Uterus (tissue), 2 donors: ENCODE measurements at regions not wholly inside any gene's neighbourhood (a gene's known extent, or its start where the extent isn't known, plus 50 kb on each side); places are given as distances from the start of the nearest gene placed in this dataset.

Source experiments
- CTCF ChIP-seq, 4 experiments: fragments of 200-600 bp in 2 of 4; fragments of 450-650 bp in 2 of 4; sonication (generic) in 2 of 4; IDR thresholded peaks; one replicate each; pipeline ENCODE4 v1.5.1; 2016 to 2019; ENCODE audit warnings: antibody characterized with exemption in 4 of 4, mild to moderate bottlenecking in 2 of 4, moderate library complexity in 1 of 4
- POLR2A ChIP-seq, 2 donors: fragments of 450-650 bp; IDR thresholded peaks; one replicate each; pipeline ENCODE4 v1.6.1; 2016; ENCODE audit warnings: antibody characterized with exemption in 2 of 2, mild to moderate bottlenecking in 1 of 2, moderate library complexity in 1 of 2

- TF ChIP-seq CTCF (IDR thresholded peaks at IDR 0.05) (no peak), POLR2A (IDR thresholded peaks at IDR 0.05) (no peak)
These were observed 463.2 kb upstream of the B3GALT2 start for GRCh38 chr1:193649587-193649986.
